Ectodermal cell (in vitro differentiated cells): ENCODE measurements at regions not wholly inside any gene's neighbourhood (a gene's known extent, or its start where the extent isn't known, plus 50 kb on each side); places are given as distances from the start of the nearest gene placed in this dataset.

Experiments
- H3K27ac ChIP-seq: 2 replicates; pipeline ENCODE4 v1.7.0; 2013; ENCODE audit warnings: mild to moderate bottlenecking, low read depth, low read length; ENCODE audit not compliant: insufficient read depth, poor library complexity, severe bottlenecking
- H3K27me3 ChIP-seq: 2 replicates; pipeline ENCODE4 v1.7.0; 2013; ENCODE audit warnings: mild to moderate bottlenecking, low read length; ENCODE audit not compliant: insufficient read depth, control insufficient read depth, poor library complexity, severe bottlenecking
- H3K36me3 ChIP-seq: one replicate; pipeline ENCODE4 v1.7.0; 2013; ENCODE audit warnings: low read length; ENCODE audit not compliant: control insufficient read depth, insufficient read depth
- H3K4me1 ChIP-seq: one replicate; pipeline ENCODE4 v1.7.0; 2013; ENCODE audit warnings: low read length; ENCODE audit not compliant: control insufficient read depth, insufficient read depth
- H3K4me3 ChIP-seq: 2 replicates; pipeline ENCODE4 v1.7.0; 2013; ENCODE audit warnings: low read depth, low read length, control low read depth; ENCODE audit not compliant: insufficient read depth
- H3K9me3 ChIP-seq: 2 replicates; pipeline ENCODE4 v1.7.0; 2013; ENCODE audit warnings: mild to moderate bottlenecking, low read length, moderate library complexity; ENCODE audit not compliant: control insufficient read depth
- WGBS, 2 experiments: methylation state at CpG; one replicate each; pipeline ENCODE4 v1.1.7; 2013; ENCODE audit warnings: missing lambda C conversion rate in 2 of 2; 5-methylcytosine and 5-hydroxymethylcytosine counted together

DNA sequence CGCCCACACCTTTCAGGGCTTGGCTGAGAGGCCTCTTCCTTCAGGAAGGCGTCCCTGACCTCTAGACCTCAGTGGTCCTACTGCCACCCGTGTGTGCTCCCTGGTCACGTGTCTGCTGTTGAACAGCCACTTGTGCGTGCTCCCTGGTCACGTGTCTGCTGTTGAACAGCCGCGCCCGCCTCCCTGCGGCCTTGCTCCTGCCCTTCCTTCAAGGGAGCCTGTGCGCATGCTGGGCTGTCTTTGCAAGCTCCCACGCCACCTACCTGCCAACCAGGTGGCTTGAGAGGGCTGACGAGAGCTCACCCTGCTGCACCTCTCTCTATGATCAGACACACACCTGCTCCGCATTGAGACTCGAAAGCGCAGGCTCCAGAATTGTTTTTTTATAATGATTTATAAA, 179.3 kb downstream of the BMP7 start:
- Histone ChIP-seq H3K4me1 (no peaks in the 10 kb centered on the region), H3K27me3 (peaks cover 11% of the 10 kb centered on the region), H3K9me3 (no peaks in the 10 kb centered on the region), H3K36me3 (no peaks in the 10 kb centered on the region), H3K4me3 (no peak overlapping the region), H3K27ac (no peak overlapping the region)
- WGBS, 2 experiments = 71 to 75% methylated on average over 13 of the region's 16 CpGs

- Histone ChIP-seq H3K36me3 (no peaks in the 10 kb centered on the region), H3K27ac (no peak overlapping the region)
Observed at GRCh38 chr20:57087705-57088104, 178.7 kb downstream of the BMP7 start.

GRCh38 chr20:57088436-57088835, 178.0 kb downstream of the BMP7 start:
- Histone ChIP-seq H3K27me3 (peaks cover 11% of the 10 kb centered on the region), H3K27ac (no peak overlapping the region), H3K36me3 (no peaks in the 10 kb centered on the region), H3K4me3 (no peak overlapping the region), H3K9me3 (no peaks in the 10 kb centered on the region), H3K4me1 (no peaks in the 10 kb centered on the region)
- 81 to 82% methylated on average over 6 of the region's 6 CpGs for WGBS, 2 experiments

More at GRCh38 chr20:57087705-57088104, 178.7 kb downstream of the BMP7 start:
- peaks cover 11% of the 10 kb centered on the region for H3K27me3 ChIP-seq
- H3K9me3 ChIP-seq = no peaks in the 10 kb centered on the region
- no peaks in the 10 kb centered on the region for H3K4me1 ChIP-seq
- no peak overlapping the region for H3K4me3 ChIP-seq
- WGBS, 2 experiments = 94% methylated on average over 7 of the region's 7 CpGs

DNA sequence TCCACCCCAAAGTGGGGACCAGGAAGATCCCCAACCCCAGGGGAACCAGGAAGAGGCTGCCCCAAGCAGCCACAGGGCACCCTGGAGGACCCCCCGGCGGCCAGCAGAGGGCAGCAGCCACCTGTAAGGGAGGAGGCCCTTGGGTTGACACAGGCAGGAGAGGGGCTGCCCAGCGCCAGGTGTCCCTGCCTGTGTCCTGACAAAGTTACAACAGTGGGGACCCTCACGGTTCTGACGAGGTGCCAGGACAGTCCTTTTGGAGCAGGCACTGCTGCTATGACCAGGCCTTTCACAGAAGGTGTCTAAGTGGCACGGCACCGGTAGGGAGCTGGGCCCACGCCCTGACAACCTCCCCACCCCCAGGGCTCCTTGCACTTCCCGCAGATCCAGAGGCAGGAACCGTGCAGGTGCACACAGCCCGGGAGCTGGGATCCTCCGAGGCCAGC, 176.7 kb downstream of the BMP7 start:
- peaks cover 11% of the 10 kb centered on the region for H3K27me3 ChIP-seq
- no peaks in the 10 kb centered on the region for H3K36me3 ChIP-seq
- H3K9me3 ChIP-seq = no peaks in the 10 kb centered on the region
- H3K4me3 ChIP-seq = no peak overlapping the region
- H3K27ac ChIP-seq = no peak overlapping the region
- WGBS, 2 experiments = 36 to 37% methylated on average over 12 of the region's 12 CpGs
- no peaks in the 10 kb centered on the region for H3K4me1 ChIP-seq

GRCh38 chr20:57090590-57091560, 175.6 kb downstream of the BMP7 start:
- Histone ChIP-seq H3K27me3 (peaks cover 11% of the 10 kb centered on the region), H3K4me3 (no peak overlapping the region), H3K27ac (no peak overlapping the region), H3K4me1 (no peaks in the 10 kb centered on the region), H3K36me3 (no peaks in the 10 kb centered on the region), H3K9me3 (no peaks in the 10 kb centered on the region)
- WGBS, 2 experiments = 80 to 85% methylated on average over 21 to 22 of the region's 25 CpGs

DNA sequence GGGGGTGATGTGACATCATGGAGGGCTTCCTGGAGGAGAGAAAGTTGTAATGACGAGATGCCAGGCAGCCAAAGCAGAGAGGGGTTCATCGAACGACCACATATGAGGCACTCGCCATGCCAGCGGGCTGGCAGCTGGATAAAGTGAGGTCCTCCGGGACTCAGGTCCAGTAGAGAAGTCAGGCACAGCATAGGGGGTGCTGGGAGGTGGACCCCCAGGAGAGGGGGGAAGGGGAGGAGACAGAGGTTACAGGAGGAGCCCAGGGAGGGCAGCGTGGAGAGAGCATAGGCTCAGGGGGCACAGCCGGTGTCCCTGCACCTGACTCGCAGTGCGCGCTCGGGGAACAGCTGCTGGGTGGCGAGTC, 174.7 kb downstream of the BMP7 start:
- Histone ChIP-seq H3K4me1 (no peaks in the 10 kb centered on the region), H3K9me3 (no peaks in the 10 kb centered on the region), H3K36me3 (no peaks in the 10 kb centered on the region), H3K4me3 (no peak overlapping the region), H3K27ac (no peak overlapping the region), H3K27me3 (peaks cover 11% of the 10 kb centered on the region)
- 67 to 68% methylated on average over 13 of the region's 13 CpGs for WGBS, 2 experiments

GRCh38 chr20:57092112-57092899, 174.1 kb downstream of the BMP7 start:
- Histone ChIP-seq H3K4me3 (no peak overlapping the region), H3K27ac (no peak overlapping the region), H3K9me3 (no peaks in the 10 kb centered on the region), H3K27me3 (peaks cover 11% of the 10 kb centered on the region), H3K36me3 (no peaks in the 10 kb centered on the region), H3K4me1 (no peaks in the 10 kb centered on the region)
- 31 to 32% methylated on average over 34 of the region's 34 CpGs for WGBS, 2 experiments

- Histone ChIP-seq H3K4me3 (no peak overlapping the region), H3K36me3 (no peaks in the 10 kb centered on the region), H3K27ac (no peak overlapping the region), H3K9me3 (no peaks in the 10 kb centered on the region), H3K4me1 (no peaks in the 10 kb centered on the region), H3K27me3 (peaks cover 11% of the 10 kb centered on the region)
- 89 to 90% methylated on average over 23 of the region's 23 CpGs for WGBS, 2 experiments
Observed at GRCh38 chr20:57092900-57093530, 173.4 kb downstream of the BMP7 start.

- Histone ChIP-seq H3K4me3 (no peak overlapping the region), H3K9me3 (no peaks in the 10 kb centered on the region), H3K27ac (no peak overlapping the region), H3K4me1 (no peaks in the 10 kb centered on the region), H3K27me3 (peaks cover 11% of the 10 kb centered on the region), H3K36me3 (no peaks in the 10 kb centered on the region)
- 92 to 94% methylated on average over 10 of the region's 10 CpGs for WGBS, 2 experiments
Observed at GRCh38 chr20:57093766-57094165, 172.7 kb downstream of the BMP7 start.
